Vagina (tissue), 2 donors: ENCODE measurements at regions not wholly inside any gene's neighbourhood (a gene's known extent, or its start where the extent isn't known, plus 50 kb on each side); places are given as distances from the start of the nearest gene placed in this dataset.

Source experiments
- POLR2AphosphoS5 ChIP-seq, 2 donors: sonication (generic); formaldehyde crosslinking; IDR thresholded peaks; one replicate each; pipeline ENCODE4 v1.9.0; 2017; ENCODE audit warnings: antibody characterized with exemption in 2 of 2, mild to moderate bottlenecking in 2 of 2, low read depth in 1 of 2; ENCODE audit not compliant: insufficient read depth in 1 of 2
- TF ChIP-seq, protein P1 (sequence below), 3 experiments: fragments of 450-650 bp in 2 of 3; fragments of 200-600 bp in 1 of 3; sonication (generic) in 1 of 3; IDR thresholded peaks; one replicate each; pipeline ENCODE4 v1.5.1; 2017 to 2019; ENCODE audit warnings: antibody characterized with exemption in 3 of 3, mild to moderate bottlenecking in 2 of 3, moderate library complexity in 2 of 3

DNA sequence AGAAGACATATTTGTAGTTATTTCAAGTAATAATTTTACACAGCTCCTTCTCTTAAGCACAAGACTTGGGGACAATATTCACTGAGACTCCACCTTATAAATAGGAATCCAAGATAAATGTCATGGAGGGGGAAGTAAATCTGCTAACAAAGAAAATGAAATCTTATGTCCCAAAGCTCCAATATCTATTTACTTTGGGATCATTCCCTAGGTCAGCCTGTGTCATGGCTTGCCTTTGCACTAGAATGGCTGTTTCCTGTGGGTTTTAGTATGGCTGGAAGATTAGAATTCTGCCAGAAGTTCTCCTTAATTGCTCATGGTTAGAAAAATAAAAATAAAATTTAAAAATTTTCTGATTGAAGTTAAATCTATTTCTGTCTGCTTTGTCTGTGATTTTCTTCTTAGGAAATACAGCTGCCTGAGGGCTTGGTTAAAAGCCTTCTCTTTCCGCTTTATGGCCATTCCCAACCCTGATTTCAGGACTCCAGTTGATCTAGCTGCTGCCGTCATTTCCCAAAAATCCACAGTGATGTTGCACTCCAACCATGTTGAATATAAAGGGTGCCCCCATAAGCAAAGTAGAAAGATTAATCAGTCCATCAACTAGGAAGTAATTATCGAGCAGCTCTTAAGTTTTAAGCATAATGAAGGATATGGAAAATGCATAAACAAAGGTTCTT lies 326.4 kb upstream of the LYPLAL1 start:
- no peak for TF ChIP-seq POLR2AphosphoS5 (IDR thresholded peaks at IDR 0.05; ENCODE audit: insufficient read depth in 1 of 2, low read depth in 1 of 2)
- TF ChIP-seq, protein P1, sequence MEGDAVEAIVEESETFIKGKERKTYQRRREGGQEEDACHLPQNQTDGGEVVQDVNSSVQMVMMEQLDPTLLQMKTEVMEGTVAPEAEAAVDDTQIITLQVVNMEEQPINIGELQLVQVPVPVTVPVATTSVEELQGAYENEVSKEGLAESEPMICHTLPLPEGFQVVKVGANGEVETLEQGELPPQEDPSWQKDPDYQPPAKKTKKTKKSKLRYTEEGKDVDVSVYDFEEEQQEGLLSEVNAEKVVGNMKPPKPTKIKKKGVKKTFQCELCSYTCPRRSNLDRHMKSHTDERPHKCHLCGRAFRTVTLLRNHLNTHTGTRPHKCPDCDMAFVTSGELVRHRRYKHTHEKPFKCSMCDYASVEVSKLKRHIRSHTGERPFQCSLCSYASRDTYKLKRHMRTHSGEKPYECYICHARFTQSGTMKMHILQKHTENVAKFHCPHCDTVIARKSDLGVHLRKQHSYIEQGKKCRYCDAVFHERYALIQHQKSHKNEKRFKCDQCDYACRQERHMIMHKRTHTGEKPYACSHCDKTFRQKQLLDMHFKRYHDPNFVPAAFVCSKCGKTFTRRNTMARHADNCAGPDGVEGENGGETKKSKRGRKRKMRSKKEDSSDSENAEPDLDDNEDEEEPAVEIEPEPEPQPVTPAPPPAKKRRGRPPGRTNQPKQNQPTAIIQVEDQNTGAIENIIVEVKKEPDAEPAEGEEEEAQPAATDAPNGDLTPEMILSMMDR (IDR thresholded peaks at IDR 0.05): no peak
